ENCODE measurements at regions not wholly inside any gene's neighbourhood (a gene's known extent, or its start where the extent isn't known, plus 50 kb on each side); places are given as distances from the start of the nearest gene placed in this dataset.
"Not testable (repeated sequence)": the region's sequence is repeated elsewhere in the genome, so short reads cannot be mapped to it uniquely, and the experiment has no call there.

- H3K4me3 ChIP-seq (ENCODE audit: low read length); DNase-seq (ENCODE audit: low read depth): not testable (repeated sequence)
Observed at GRCh38 chr1:120941066-120941465, 51.5 kb downstream of the PPIAL4A start.

- H3K4me3 ChIP-seq (ENCODE audit: low read length) = peak overlapping the region; percentile 44
- not testable (repeated sequence) for DNase-seq (ENCODE audit: low read depth)
Observed at GRCh38 chr1:120941836-120942217, 52.3 kb downstream of the PPIAL4A start.

GRCh38 chr1:120942218-120942944, 52.8 kb downstream of the PPIAL4A start:
- H3K4me3 ChIP-seq (ENCODE audit: low read length) = peak overlapping the region; percentile 44
- DNase-seq (ENCODE audit: low read depth) = peak; percentile 53

- not testable (repeated sequence) for H3K4me3 ChIP-seq (ENCODE audit: low read length)
Observed at GRCh38 chr1:120942945-120943319, 53.4 kb downstream of the PPIAL4A start.

GRCh38 chr1:120944691-120945090, 55.1 kb downstream of the PPIAL4A start:
- not testable (repeated sequence) for DNase-seq (ENCODE audit: low read depth); H3K4me3 ChIP-seq (ENCODE audit: low read length)

More at GRCh38 chr1:120942945-120943319, 53.4 kb downstream of the PPIAL4A start:
- DNase-seq (ENCODE audit: low read depth) = not testable (repeated sequence)

- H3K4me3 ChIP-seq (ENCODE audit: low read length); DNase-seq (ENCODE audit: low read depth): not testable (repeated sequence)
Observed at GRCh38 chr1:120945122-120945521, 55.6 kb downstream of the PPIAL4A start.

GRCh38 chr1:120947114-120947513, 57.5 kb downstream of the PPIAL4A start:
- H3K4me3 ChIP-seq (ENCODE audit: low read length); DNase-seq (ENCODE audit: low read depth): not testable (repeated sequence)

- not testable (repeated sequence) for H3K4me3 ChIP-seq (ENCODE audit: low read length); DNase-seq (ENCODE audit: low read depth)
Observed at GRCh38 chr1:120949724-120950123, 60.2 kb downstream of the PPIAL4A start.

- not testable (repeated sequence) for DNase-seq (ENCODE audit: low read depth); H3K4me3 ChIP-seq (ENCODE audit: low read length)
Observed at GRCh38 chr1:120950633-120951032, 61.1 kb downstream of the PPIAL4A start.

GRCh38 chr1:120951100-120951499, 61.5 kb downstream of the PPIAL4A start:
- not testable (repeated sequence) for DNase-seq (ENCODE audit: low read depth); H3K4me3 ChIP-seq (ENCODE audit: low read length)

- DNase-seq (ENCODE audit: low read depth) = not testable (repeated sequence)
- peak overlapping the region; percentile 10 for H3K4me3 ChIP-seq (ENCODE audit: low read length)
Observed at GRCh38 chr1:120952207-120952870, 62.8 kb downstream of the PPIAL4A start.

- H3K4me3 ChIP-seq (ENCODE audit: low read length) = peak overlapping the region; percentile 5
- DNase-seq (ENCODE audit: low read depth) = not testable (repeated sequence)
Observed at GRCh38 chr1:120952871-120953265, 63.3 kb downstream of the PPIAL4A start.

GRCh38 chr1:120954736-120955135, 65.2 kb downstream of the PPIAL4A start:
- no peak overlapping the region for H3K4me3 ChIP-seq (ENCODE audit: low read length)
- TF ChIP-seq CTCF (IDR thresholded peaks at IDR 0.05; ENCODE audit: insufficient read depth, low read depth, low read length, missing control alignments) = no peak
- no peak for DNase-seq (ENCODE audit: low read depth)

GRCh38 chr1:120955961-120956360, 66.4 kb downstream of the PPIAL4A start:
- DNase-seq (ENCODE audit: low read depth); H3K4me3 ChIP-seq (ENCODE audit: low read length): not testable (repeated sequence)

- not testable (repeated sequence) for H3K4me3 ChIP-seq (ENCODE audit: low read length)
Observed at GRCh38 chr1:120966018-120966417, 76.4 kb downstream of the PPIAL4A start.

GRCh38 chr1:120972863-120973262, 83.3 kb downstream of the PPIAL4A start:
- not testable (repeated sequence) for H3K4me3 ChIP-seq (ENCODE audit: low read length)
- DNase-seq (ENCODE audit: low read depth) = peak; percentile 57

More at GRCh38 chr1:120966018-120966417, 76.4 kb downstream of the PPIAL4A start:
- DNase-seq (ENCODE audit: low read depth) = not testable (repeated sequence)

GRCh38 chr1:120973836-120974235, 84.3 kb downstream of the PPIAL4A start:
- DNase-seq (ENCODE audit: low read depth) = not testable (repeated sequence)

GRCh38 chr1:120977279-120977678, 87.7 kb downstream of the PPIAL4A start:
- DNase-seq (ENCODE audit: low read depth); H3K4me3 ChIP-seq (ENCODE audit: low read length): not testable (repeated sequence)

More at GRCh38 chr1:120973836-120974235, 84.3 kb downstream of the PPIAL4A start:
- H3K4me3 ChIP-seq (ENCODE audit: low read length) = not testable (repeated sequence)

GRCh38 chr1:120981489-120982094, 92.0 kb downstream of the PPIAL4A start:
- peak; percentile 3 for DNase-seq (ENCODE audit: low read depth)
- H3K4me3 ChIP-seq (ENCODE audit: low read length) = not testable (repeated sequence)
